ENCODE measurements at regions not wholly inside any gene's neighbourhood (a gene's known extent, or its start where the extent isn't known, plus 50 kb on each side); places are given as distances from the start of the nearest gene placed in this dataset.
"Not testable (repeated sequence)": the region's sequence is repeated elsewhere in the genome, so short reads cannot be mapped to it uniquely, and the experiment has no call there.

- TF ChIP-seq, protein P1, sequence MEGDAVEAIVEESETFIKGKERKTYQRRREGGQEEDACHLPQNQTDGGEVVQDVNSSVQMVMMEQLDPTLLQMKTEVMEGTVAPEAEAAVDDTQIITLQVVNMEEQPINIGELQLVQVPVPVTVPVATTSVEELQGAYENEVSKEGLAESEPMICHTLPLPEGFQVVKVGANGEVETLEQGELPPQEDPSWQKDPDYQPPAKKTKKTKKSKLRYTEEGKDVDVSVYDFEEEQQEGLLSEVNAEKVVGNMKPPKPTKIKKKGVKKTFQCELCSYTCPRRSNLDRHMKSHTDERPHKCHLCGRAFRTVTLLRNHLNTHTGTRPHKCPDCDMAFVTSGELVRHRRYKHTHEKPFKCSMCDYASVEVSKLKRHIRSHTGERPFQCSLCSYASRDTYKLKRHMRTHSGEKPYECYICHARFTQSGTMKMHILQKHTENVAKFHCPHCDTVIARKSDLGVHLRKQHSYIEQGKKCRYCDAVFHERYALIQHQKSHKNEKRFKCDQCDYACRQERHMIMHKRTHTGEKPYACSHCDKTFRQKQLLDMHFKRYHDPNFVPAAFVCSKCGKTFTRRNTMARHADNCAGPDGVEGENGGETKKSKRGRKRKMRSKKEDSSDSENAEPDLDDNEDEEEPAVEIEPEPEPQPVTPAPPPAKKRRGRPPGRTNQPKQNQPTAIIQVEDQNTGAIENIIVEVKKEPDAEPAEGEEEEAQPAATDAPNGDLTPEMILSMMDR (tag by site-specific recombination; IDR thresholded peaks at IDR 0.05), result not testable (repeated sequence)
- not testable (repeated sequence) for TF ChIP-seq ZNF785 (tag by site-specific recombination; IDR thresholded peaks at IDR 0.05)
Observed at GRCh38 chr9:85433956-85434355, 307.8 kb downstream of the AGTPBP1 start.
